Skin epidermis (tissue), 12 donors: ENCODE measurements at regions not wholly inside any gene's neighbourhood (a gene's known extent, or its start where the extent isn't known, plus 50 kb on each side); places are given as distances from the start of the nearest gene placed in this dataset.
A peak's percentile ranks its signal among the peaks of the same experiment; 100 is the strongest.

Experiments
- H3K27ac ChIP-seq, 21 experiments: fragments of 200-600 bp; sonication (generic) in 11 of 21; one replicate each; pipeline ENCODE4 v1.5.0; 2020; ENCODE audit warnings: mild to moderate bottlenecking in 3 of 21, inconsistent platforms in 2 of 21, moderate library complexity in 2 of 21
- H3K4me3 ChIP-seq, 7 experiments: fragments of 200-600 bp; sonication (generic) in 2 of 7; one replicate each; pipeline ENCODE4 v1.5.0; 2020; ENCODE audit warnings: inconsistent platforms in 2 of 7, mild to moderate bottlenecking in 2 of 7, moderate library complexity in 1 of 7

DNA sequence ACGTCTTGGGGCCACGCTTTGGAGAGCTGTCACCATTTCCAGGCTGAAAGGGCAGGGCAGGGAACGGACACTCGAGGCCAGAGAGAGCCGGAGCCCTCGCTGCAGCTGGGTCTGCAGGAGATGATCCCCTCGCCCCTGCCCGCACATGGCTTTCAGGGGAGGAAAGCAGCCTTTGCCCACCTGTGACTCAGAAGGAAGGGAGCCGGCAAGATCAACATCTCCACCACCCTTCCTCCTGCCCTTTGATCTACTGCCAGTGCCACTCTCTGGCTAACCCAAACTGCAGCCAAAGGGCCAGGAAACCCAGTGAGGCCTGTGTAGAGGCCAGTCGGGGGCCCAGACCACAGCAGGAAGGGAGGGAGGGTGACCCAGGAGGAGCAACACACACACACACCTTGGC lies 137.1 kb upstream of the ERCC6L2 start:
- Histone ChIP-seq H3K27ac (no peak overlapping the region), H3K4me3 (no peak overlapping the region)

GRCh38 chr9:95736891-95737522 lies 138.5 kb upstream of the ERCC6L2 start:
- no peak overlapping the region for H3K27ac ChIP-seq
- no peak overlapping the region for H3K4me3 ChIP-seq

GRCh38 chr9:95736370-95736769 lies 139.1 kb upstream of the ERCC6L2 start:
- no peak overlapping the region for H3K4me3 ChIP-seq
- no peak overlapping the region for H3K27ac ChIP-seq

GRCh38 chr9:95735701-95736100 lies 139.8 kb upstream of the ERCC6L2 start:
- Histone ChIP-seq H3K4me3 (no peak overlapping the region), H3K27ac (no peak overlapping the region)

GRCh38 chr9:95733741-95734666 lies 141.5 kb upstream of the ERCC6L2 start:
- H3K4me3 ChIP-seq = no peak overlapping the region
- H3K27ac ChIP-seq = no peak overlapping the region

DNA sequence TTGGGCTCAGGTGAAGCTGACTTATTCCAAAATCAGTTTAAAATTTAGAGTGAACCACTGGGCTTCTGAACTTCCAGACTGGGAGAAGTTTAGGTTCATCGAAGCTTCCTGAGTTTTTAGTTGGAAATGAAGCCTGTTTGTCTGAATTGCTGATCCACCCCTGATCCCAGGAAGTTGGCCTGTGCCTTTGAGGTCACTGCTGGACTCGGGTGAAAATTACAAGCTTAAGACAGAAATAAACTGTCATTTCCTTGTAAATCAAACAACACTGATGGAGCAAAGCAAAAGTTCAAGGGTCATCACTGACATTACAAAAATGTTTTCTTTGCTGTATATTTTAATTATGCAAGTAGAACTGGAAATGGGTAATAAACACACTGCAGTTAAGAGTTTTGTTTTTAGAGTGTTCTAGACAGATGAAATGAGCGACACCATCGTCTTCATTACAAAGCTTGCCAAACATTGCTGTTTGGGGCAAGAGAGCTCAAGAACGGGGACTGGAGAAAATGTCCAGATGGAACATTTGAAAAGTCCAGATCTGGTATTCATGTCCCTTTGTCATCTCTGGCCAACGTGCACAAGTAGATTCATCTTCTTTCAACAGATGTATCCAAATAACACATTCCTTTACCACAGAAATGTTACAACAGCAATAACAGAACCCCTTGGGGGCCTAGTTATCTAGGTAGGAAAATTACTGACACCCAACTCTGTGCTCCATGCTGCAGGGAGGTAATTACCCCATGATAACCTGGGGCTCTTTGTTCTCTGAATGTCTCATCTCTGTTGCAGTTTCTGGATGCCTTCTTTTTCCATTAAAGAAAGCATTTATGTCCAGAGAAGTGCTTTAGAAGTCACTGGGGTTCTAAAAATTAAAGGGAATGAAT lies 142.4 kb upstream of the ERCC6L2 start:
- H3K27ac ChIP-seq = no peak overlapping the region

GRCh38 chr9:95731876-95732275 lies 143.6 kb upstream of the ERCC6L2 start:
- Histone ChIP-seq H3K4me3 (no peak overlapping the region), H3K27ac (no peak overlapping the region)

More for the DNA sequence above, 142.4 kb upstream of the ERCC6L2 start:
- H3K4me3 ChIP-seq = no peak overlapping the region

- Histone ChIP-seq H3K4me3 (no peak overlapping the region), H3K27ac (no peak overlapping the region)
Observed at GRCh38 chr9:95729669-95730368, 145.7 kb upstream of the ERCC6L2 start.

DNA sequence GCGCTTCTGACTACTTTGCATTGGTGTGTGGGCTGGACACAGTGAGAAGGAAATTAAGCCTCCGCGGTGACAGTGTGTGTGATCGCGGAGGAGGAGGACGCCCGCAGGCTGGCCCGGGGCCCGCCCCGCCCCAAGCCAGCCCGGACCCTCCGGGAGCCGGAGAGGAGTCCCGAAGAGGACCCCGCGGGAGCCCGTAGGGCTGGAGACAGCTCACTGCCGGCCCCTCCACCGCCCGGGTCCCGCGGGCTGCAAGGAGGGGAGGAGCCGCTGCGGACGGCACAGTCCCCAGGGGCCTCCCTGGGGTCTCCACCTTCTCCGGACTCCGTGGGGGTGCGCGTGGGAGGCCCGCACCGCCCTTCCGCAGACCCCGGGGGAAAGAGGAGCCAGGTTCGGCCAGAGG lies 146.4 kb upstream of the ERCC6L2 start:
- H3K4me3 ChIP-seq = no peak overlapping the region

DNA sequence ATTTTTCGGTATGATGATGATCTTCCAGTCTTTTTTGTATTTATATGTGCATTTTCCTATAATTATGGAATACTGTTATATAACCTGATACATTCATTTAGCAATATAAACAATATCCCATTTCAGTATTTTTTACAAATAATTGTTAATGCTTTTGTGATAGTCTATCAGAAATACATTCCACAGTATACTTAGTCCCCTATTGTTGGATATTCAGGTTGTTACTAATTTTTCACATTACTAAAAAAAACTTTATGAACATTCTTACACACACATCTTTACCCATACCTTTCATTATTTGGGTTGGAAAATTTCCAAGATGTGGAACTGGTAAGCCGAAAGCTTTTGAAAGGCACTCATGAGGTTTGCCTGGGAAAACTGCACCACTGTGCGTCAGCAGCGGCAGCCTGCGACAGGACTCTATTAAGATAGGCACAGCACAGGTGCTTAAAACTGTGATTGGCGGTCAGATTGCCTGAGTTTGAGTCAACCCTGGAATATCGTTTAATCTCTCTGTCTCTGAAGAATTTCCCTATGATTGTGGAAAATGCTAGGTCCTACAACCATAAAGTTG lies 147.5 kb upstream of the ERCC6L2 start:
- H3K27ac ChIP-seq = no peak overlapping the region
- no peak overlapping the region for H3K4me3 ChIP-seq

More for the DNA sequence above, 146.4 kb upstream of the ERCC6L2 start:
- H3K27ac ChIP-seq = no peak overlapping the region

- no peak overlapping the region for H3K4me3 ChIP-seq
Observed at GRCh38 chr9:95726756-95727155, 148.7 kb upstream of the ERCC6L2 start.

GRCh38 chr9:95725045-95725444 lies 150.4 kb upstream of the ERCC6L2 start:
- peak overlapping the region in 1 of 21 experiments; percentile 16 for H3K27ac ChIP-seq
- H3K4me3 ChIP-seq = no peak overlapping the region

More at GRCh38 chr9:95726756-95727155, 148.7 kb upstream of the ERCC6L2 start:
- no peak overlapping the region for H3K27ac ChIP-seq

DNA sequence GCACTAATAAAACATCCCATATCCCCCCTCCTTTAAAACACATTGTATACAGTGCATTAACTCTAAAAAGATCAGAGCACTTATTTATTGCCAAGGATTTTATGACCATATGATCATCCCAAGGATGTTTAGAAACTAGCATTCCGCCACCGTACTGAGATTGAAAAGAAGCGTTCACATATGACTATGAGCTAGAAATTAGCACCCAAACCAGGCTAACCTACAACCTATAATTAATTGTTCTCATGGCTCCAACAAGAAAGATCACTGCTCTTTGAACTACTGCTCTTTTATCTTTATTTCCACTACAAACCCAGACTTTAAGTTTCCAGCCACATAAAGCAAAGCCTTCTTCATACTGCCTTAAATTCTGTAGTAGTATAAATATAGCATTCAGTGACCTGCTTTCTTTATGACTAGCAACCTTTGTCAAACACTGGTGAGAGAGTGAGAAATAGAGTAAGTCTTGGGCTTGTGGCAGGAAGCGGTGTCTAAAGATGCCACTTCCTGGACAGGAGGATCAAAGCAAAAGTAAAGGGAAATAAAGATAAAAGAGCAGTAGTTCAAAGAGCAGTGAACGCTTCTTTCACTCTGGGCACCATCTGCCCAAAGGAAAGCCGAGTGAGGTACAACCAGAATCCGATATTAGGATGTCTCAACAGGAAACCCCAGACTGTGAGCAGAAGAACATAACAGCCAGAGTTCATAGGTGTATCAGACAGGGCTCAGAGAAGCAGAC lies 151.1 kb upstream of the ERCC6L2 start:
- Histone ChIP-seq H3K27ac (peak overlapping the region in 1 of 21 experiments; percentile 16), H3K4me3 (no peak overlapping the region)

GRCh38 chr9:95722141-95722540 lies 153.3 kb upstream of the ERCC6L2 start:
- no peak overlapping the region for H3K4me3 ChIP-seq
- H3K27ac ChIP-seq = no peak overlapping the region

DNA sequence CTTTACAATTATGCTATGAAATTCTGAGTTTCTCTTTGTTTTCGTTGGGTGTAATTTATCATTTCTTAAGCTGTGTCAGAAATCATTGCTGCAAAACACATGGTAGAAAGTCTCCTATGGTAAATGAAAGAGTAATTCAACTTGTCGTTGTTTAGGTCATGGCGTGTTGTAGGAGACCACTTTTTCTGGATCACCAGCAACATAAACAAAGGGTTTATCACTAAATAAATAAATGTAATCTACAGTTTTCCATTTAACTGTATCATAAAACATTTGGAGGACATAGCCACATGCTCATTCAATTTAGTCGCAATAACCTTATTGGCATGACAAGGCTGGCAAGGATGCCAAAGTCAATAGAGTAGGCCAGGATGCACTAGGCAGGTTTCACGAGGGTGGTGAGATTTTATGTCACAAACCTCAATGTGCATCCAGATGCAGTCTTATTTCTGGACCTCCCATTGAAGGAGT lies 154.4 kb upstream of the ERCC6L2 start:
- H3K4me3 ChIP-seq = no peak overlapping the region
- no peak overlapping the region for H3K27ac ChIP-seq

DNA sequence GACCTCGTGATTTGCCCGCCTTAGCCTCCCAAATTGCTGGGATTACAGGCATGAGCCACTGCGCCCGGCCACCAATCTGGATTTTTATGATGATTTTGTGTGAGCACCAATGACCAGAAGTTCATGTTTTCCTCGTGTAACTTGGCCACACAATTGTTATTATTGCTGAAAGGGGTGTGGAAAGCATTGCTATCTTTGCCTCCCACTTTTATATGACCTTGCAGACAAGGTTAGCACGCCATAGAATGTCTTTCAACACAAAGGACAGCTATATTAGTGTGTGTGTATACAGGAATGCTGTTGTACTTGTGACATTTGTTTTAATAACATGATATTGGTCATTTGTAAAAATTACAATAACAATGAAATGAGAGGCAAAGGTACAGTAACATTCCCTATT lies 155.0 kb upstream of the ERCC6L2 start:
- Histone ChIP-seq H3K4me3 (no peak overlapping the region), H3K27ac (no peak overlapping the region)

DNA sequence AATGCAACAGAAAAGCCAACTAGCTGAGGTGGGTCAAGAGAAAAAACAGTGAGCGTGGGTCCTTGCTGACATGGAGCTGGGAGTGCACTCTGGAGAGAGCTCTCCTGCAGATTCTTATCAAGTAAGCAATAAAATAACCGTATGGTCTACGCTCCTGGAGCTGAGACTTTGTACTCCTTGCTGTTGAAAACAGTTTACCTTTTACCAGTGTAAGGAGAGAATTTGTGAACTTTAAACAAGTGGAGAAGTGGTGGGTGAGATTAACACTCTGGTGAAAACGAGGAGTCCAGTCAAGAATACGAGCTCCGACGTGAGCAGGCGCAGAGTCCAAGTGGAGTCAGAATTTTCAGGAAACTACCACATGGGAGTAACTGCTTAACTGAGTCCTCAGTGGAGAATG lies 156.1 kb upstream of the ERCC6L2 start:
- no peak overlapping the region for H3K4me3 ChIP-seq
- H3K27ac ChIP-seq = no peak overlapping the region

- no peak overlapping the region for H3K4me3 ChIP-seq
- H3K27ac ChIP-seq = no peak overlapping the region
Observed at GRCh38 chr9:95718263-95718662, 157.2 kb upstream of the ERCC6L2 start.
